IMR-90 (cell line): ENCODE measurements at regions not wholly inside any gene's neighbourhood (a gene's known extent, or its start where the extent isn't known, plus 50 kb on each side); places are given as distances from the start of the nearest gene placed in this dataset.

ENCODE experiments used
- ATAC-seq: fragments of 200-7000 bp; cut with Tn5 transposase; 2 replicates; pipeline ENCODE4 v1.9.1; 2020; ENCODE audit warnings: low read depth, mild to moderate bottlenecking, moderate library complexity
- BruUV-seq: library from RNA; stranded (reverse); fragments of 400-500 nt; replicated peaks from 2 replicates; lab custom pipeline; 2021; lab: Mats Ljungman, UMichigan
- CTCF ChIA-PET: fragments of 300-600 bp; formaldehyde crosslinking; extraction: SDS; loops from one replicate; lab custom pipeline; 2021; ENCODE audit warnings: antibody characterized with exemption; lab: Yijun Ruan, JAX
- POLR2A ChIA-PET: fragments of 300-600 bp; sonication (Branson Sonifier 250); formaldehyde crosslinking; loops from one replicate; lab custom pipeline; 2022; ENCODE audit warnings: antibody characterized with exemption; ENCODE audit not compliant: unreplicated experiment; lab: Charles Lee
- DNase-seq: peaks from one replicate; pipeline ENCODE4 v3.0.0; 2013
- H2AFZ ChIP-seq: replicated peaks from 2 replicates; pipeline ENCODE3; 2013; ENCODE audit warnings: low read length, mild to moderate bottlenecking; ENCODE audit not compliant: poor library complexity
- H2AK5ac ChIP-seq: 2 replicates; pipeline ENCODE4 v1.6.1; 2013; ENCODE audit warnings: low read depth, low read length, inconsistent platforms
- H2AK9ac ChIP-seq: replicated peaks from 2 replicates; pipeline ENCODE3; 2013; ENCODE audit warnings: mild to moderate bottlenecking, low read depth, low read length, moderate library complexity; ENCODE audit not compliant: poor library complexity
- H2BK120ac ChIP-seq: 2 replicates; pipeline ENCODE4 v1.6.1; 2013; ENCODE audit warnings: low read depth, low read length, inconsistent platforms
- H2BK15ac ChIP-seq: 3 replicates; pipeline ENCODE4 v1.6.1; 2013; ENCODE audit warnings: low read depth, low read length, inconsistent platforms
- H2BK20ac ChIP-seq: 2 replicates; pipeline ENCODE4 v1.6.1; 2013; ENCODE audit warnings: low read depth, mild to moderate bottlenecking, inconsistent platforms, low read length, moderate library complexity
- H2BK5ac ChIP-seq: 2 replicates; pipeline ENCODE4 v1.6.1; 2013; ENCODE audit warnings: mild to moderate bottlenecking, low read depth, low read length, inconsistent platforms; ENCODE audit not compliant: poor library complexity, severe bottlenecking
- H3K14ac ChIP-seq: replicated peaks from 2 replicates; pipeline ENCODE4 v1.6.1; 2013; ENCODE audit warnings: low read depth, low read length, inconsistent platforms
- H3K18ac ChIP-seq: 2 replicates; pipeline ENCODE4 v1.6.1; 2013; ENCODE audit warnings: low read depth, low read length, control low read depth
- H3K23ac ChIP-seq: 2 replicates; pipeline ENCODE4 v1.6.1; 2013; ENCODE audit warnings: low read depth, low read length, inconsistent platforms
- H3K27ac ChIP-seq: 2 replicates; pipeline ENCODE4 v1.5.1; 2013; ENCODE audit warnings: mild to moderate bottlenecking, control low read depth, low read length; ENCODE audit not compliant: insufficient read depth
- H3K27me3 ChIP-seq: 2 replicates; pipeline ENCODE4 v1.6.1; 2013; ENCODE audit warnings: low read length; ENCODE audit not compliant: control insufficient read depth, insufficient read depth
- H3K36me3 ChIP-seq: 2 replicates; pipeline ENCODE4 v1.6.1; 2013; ENCODE audit warnings: low read length, mixed read lengths; ENCODE audit not compliant: control insufficient read depth, insufficient read depth
- H3K4ac ChIP-seq: 2 replicates; pipeline ENCODE4 v1.6.1; 2013; ENCODE audit warnings: low read depth, low read length, inconsistent platforms
- H3K4me1 ChIP-seq: 2 replicates; pipeline ENCODE4 v1.6.1; 2013; ENCODE audit warnings: low read length, mixed read lengths; ENCODE audit not compliant: control insufficient read depth, insufficient read depth
- H3K4me2 ChIP-seq: 2 replicates; pipeline ENCODE4 v1.6.1; 2013; ENCODE audit warnings: low read depth, mild to moderate bottlenecking, control low read depth, low read length, moderate library complexity
- H3K4me3 ChIP-seq: 2 replicates; pipeline ENCODE4 v1.5.1; 2013; ENCODE audit warnings: low read depth, mild to moderate bottlenecking, control low read depth, low read length, moderate library complexity; ENCODE audit not compliant: insufficient read depth
- H3K56ac ChIP-seq: 2 replicates; pipeline ENCODE4 v1.6.1; 2013; ENCODE audit warnings: low read length, inconsistent platforms; ENCODE audit not compliant: insufficient read depth; ENCODE audit errors: extremely low read depth
- H3K79me1 ChIP-seq, 2 experiments: 2 replicates each; pipeline ENCODE4 v1.6.1; 2013; ENCODE audit warnings: low read length in 2 of 2, inconsistent platforms in 1 of 2, low read depth in 1 of 2
- H3K9ac ChIP-seq: 2 replicates; pipeline ENCODE4 v1.6.1; 2013; ENCODE audit warnings: low read depth, low read length, control low read depth
- H3K9me1 ChIP-seq: 2 replicates; pipeline ENCODE4 v1.6.1; 2013; ENCODE audit warnings: low read length, inconsistent platforms; ENCODE audit not compliant: insufficient read depth
- H3K9me3 ChIP-seq: 2 replicates; pipeline ENCODE4 v1.6.1; 2013; ENCODE audit warnings: low read length; ENCODE audit not compliant: control insufficient read depth, insufficient read depth
- H4K20me1 ChIP-seq: 2 replicates; pipeline ENCODE4 v1.6.1; 2013; ENCODE audit warnings: low read length, inconsistent platforms; ENCODE audit not compliant: insufficient read depth
- H4K5ac ChIP-seq: 2 replicates; pipeline ENCODE4 v1.6.1; 2013; ENCODE audit warnings: mild to moderate bottlenecking, low read depth, low read length, control low read depth
- H4K8ac ChIP-seq, 2 experiments: 2 replicates each; pipeline ENCODE4 v1.6.1; 2013; ENCODE audit warnings: low read depth in 2 of 2, low read length in 2 of 2, control low read depth in 1 of 2, inconsistent platforms in 1 of 2
- H4K91ac ChIP-seq: 2 replicates; pipeline ENCODE4 v1.6.1; 2013; ENCODE audit warnings: low read depth, low read length, inconsistent platforms; ENCODE audit not compliant: insufficient read depth
- BHLHE40 ChIP-seq: fragments of 150-350 bp; IDR thresholded peaks from 2 replicates; pipeline ENCODE4 v1.6.1; 2016; ENCODE audit warnings: mild to moderate bottlenecking, low read depth, low read length
- CEBPB ChIP-seq: IDR thresholded peaks from 2 replicates; pipeline ENCODE4 v1.6.1; 2012; ENCODE audit warnings: low read depth, low read length, improper control_type of control experiment
- CTCF ChIP-seq: conservative IDR thresholded peaks from 2 replicates; pipeline ENCODE4 v1.5.1; 2012; ENCODE audit warnings: mild to moderate bottlenecking, low read depth, low read length, improper control_type of control experiment
- FOS ChIP-seq: fragments of 150-350 bp; IDR thresholded peaks from 2 replicates; pipeline ENCODE4 v1.6.1; 2016; ENCODE audit warnings: low read depth, low read length
- NFE2L2 ChIP-seq: fragments of 150-350 bp; IDR thresholded peaks from 2 replicates; pipeline ENCODE4 v1.6.1; 2016; ENCODE audit warnings: low read depth, mild to moderate bottlenecking, low read length
- RAD21 ChIP-seq: IDR thresholded peaks from 2 replicates; pipeline ENCODE4 v1.6.1; 2012; ENCODE audit warnings: low read length, improper control_type of control experiment
- RFX5 ChIP-seq: IDR thresholded peaks from 2 replicates; pipeline ENCODE4 v1.8.0; 2012; ENCODE audit warnings: low read depth, mild to moderate bottlenecking, low read length, moderate library complexity
- SMC3 ChIP-seq: fragments of 150-350 bp; IDR thresholded peaks from 2 replicates; pipeline ENCODE4 v1.6.1; 2016; ENCODE audit warnings: low read depth, mild to moderate bottlenecking, antibody characterized with exemption, low read length, moderate library complexity
- USF2 ChIP-seq: fragments of 150-350 bp; IDR thresholded peaks from 2 replicates; pipeline ENCODE4 v1.6.1; 2017; ENCODE audit warnings: mild to moderate bottlenecking, antibody characterized with exemption, low read length, low read depth
- WGBS, 2 experiments: methylation state at CpG; one replicate each; pipeline versions ENCODE4 v1.1.5 to v1.1.7; 2013; ENCODE audit warnings: missing lambda C conversion rate in 2 of 2; ENCODE audit not compliant: insufficient read length in 1 of 2; ENCODE audit errors: extremely low coverage in 2 of 2; 5-methylcytosine and 5-hydroxymethylcytosine counted together
- dilution Hi-C: fragments of 300-500 bp; cut with HindIII; formaldehyde crosslinking; loops from one replicate; pipeline ENCODE4 v1.14.3; 2018; ENCODE audit warnings: low sequenced_read_pairs; ENCODE audit not compliant: unreplicated experiment
- in situ Hi-C: fragments of 300-500 bp; cut with MboI; formaldehyde crosslinking; loops from 3 replicates; pipeline ENCODE4 v1.14.3; 2019; ENCODE audit warnings: low sequenced_read_pairs, inconsistent platforms, mixed read lengths
- intact Hi-C: fragments of 100-400 bp; cut with micrococcal nuclease; formaldehyde crosslinking; loops from 2 replicates; pipeline ENCODE4 v1.10.0; 2022

GRCh38 chr10:4623757-4624420 is 202.1 kb upstream of the AKR1E2 start:
- Histone ChIP-seq H2AK5ac (no peak overlapping the region), H3K18ac (no peak overlapping the region), H3K23ac (no peak overlapping the region), H3K27ac (no peak overlapping the region), H2BK20ac (no peak overlapping the region), H3K4me3 (no peak overlapping the region), H4K5ac (no peak overlapping the region), H3K79me1 (no peaks in the 10 kb centered on the region), H2BK120ac (no peak overlapping the region), H3K36me3 (no peaks in the 10 kb centered on the region), H3K9ac (no peak overlapping the region), H4K8ac (no peak overlapping the region), H3K27me3 (no peaks in the 10 kb centered on the region), H4K91ac (no peak overlapping the region), H2BK5ac (no peak overlapping the region), H2AK9ac (no peak overlapping the region), H3K9me1 (no peaks in the 10 kb centered on the region), H2BK15ac (no peak overlapping the region; the same call in 2 of the 3 replicates), H3K14ac (0 out of 2 replicates have a peak overlapping the region, but pooled peaks have one; percentile 47), H3K4ac (no peak overlapping the region), H3K9me3 (peaks cover 2% of the 10 kb centered on the region; the same call in 1 of the 2 replicates), H3K4me1 (peaks cover 5% of the 10 kb centered on the region; the same call in 1 of the 2 replicates), H4K20me1 (no peaks in the 10 kb centered on the region), H3K56ac (no peak overlapping the region), H2AFZ (no peak overlapping the region), H3K4me2 (no peak overlapping the region)
- intact Hi-C loops = no loop called here
- DNase-seq = peak; percentile 76
- dilution Hi-C loops = no loop called here
- TF ChIP-seq BHLHE40 = no peak
- TF ChIP-seq RAD21 = no peak
- TF ChIP-seq SMC3 = no peak
- TF ChIP-seq USF2 = no peak
- no peak for TF ChIP-seq FOS
- TF ChIP-seq NFE2L2 = no peak
- no peak for TF ChIP-seq CTCF
- no peak for TF ChIP-seq RFX5
- peak; percentile 89 for TF ChIP-seq CEBPB
- ChIA-PET CTCF (no interaction called here), POLR2A (no interaction called here)
- BruUV-seq = no TSS peak
- no CpG with 5 or more reads among the region's 1 CpG for WGBS, 2 experiments
- in situ Hi-C loops = no loop called here
- ATAC-seq = peak; percentile 60
